GM23338 (cell line): ENCODE measurements at regions not wholly inside any gene's neighbourhood (a gene's known extent, or its start where the extent isn't known, plus 50 kb on each side); places are given as distances from the start of the nearest gene placed in this dataset.

ENCODE experiments used
- ATAC-seq: fragments of 200-7000 bp; cut with Tn5 transposase; 3 replicates; pipeline ENCODE4 v1.9.1; 2020
- DNase-seq: peaks from one replicate; pipeline ENCODE4 v3.0.0-alpha.2; 2015; ENCODE audit warnings: low spot score
- H2AFZ ChIP-seq: fragments of 200-600 bp; sonication (generic); 2 replicates; pipeline ENCODE4 v1.8.0; 2016; ENCODE audit warnings: antibody characterized with exemption, mild to moderate bottlenecking, moderate library complexity
- H3F3A ChIP-seq: fragments of 200-600 bp; sonication (generic); replicated peaks from 2 replicates; pipeline ENCODE4 v1.8.0; 2017; ENCODE audit warnings: antibody characterized with exemption, mixed run types, low read depth
- H3K27ac ChIP-seq: fragments of 200-600 bp; sonication (generic); 2 replicates; pipeline ENCODE4 v1.6.1; 2016; ENCODE audit warnings: low read depth
- H3K27me3 ChIP-seq: fragments of 200-600 bp; sonication (generic); 2 replicates; pipeline ENCODE4 v1.8.0; 2016; ENCODE audit warnings: mild to moderate bottlenecking, mixed run types, moderate library complexity; ENCODE audit not compliant: insufficient read depth
- H3K36me3 ChIP-seq: fragments of 200-600 bp; sonication (generic); 2 replicates; pipeline ENCODE4 v1.8.0; 2016; ENCODE audit warnings: mild to moderate bottlenecking; ENCODE audit not compliant: insufficient read depth
- H3K4me1 ChIP-seq: fragments of 200-600 bp; sonication (generic); 2 replicates; pipeline ENCODE4 v1.8.0; 2016; ENCODE audit warnings: mild to moderate bottlenecking, moderate library complexity; ENCODE audit not compliant: insufficient read depth
- H3K4me2 ChIP-seq: fragments of 200-600 bp; sonication (generic); 2 replicates; pipeline ENCODE4 v1.7.1; 2017; ENCODE audit warnings: mixed run types
- H3K4me3 ChIP-seq: fragments of 200-600 bp; sonication (generic); 2 replicates; pipeline ENCODE4 v1.6.1; 2016; ENCODE audit warnings: mixed run types
- H3K79me2 ChIP-seq: fragments of 200-600 bp; sonication (generic); replicated peaks from 2 replicates; pipeline ENCODE4 v1.8.0; 2017; ENCODE audit warnings: mild to moderate bottlenecking; ENCODE audit not compliant: insufficient read depth
- H3K9me2 ChIP-seq: fragments of 200-600 bp; sonication (generic); 2 replicates; pipeline ENCODE4 v1.8.0; 2017; ENCODE audit not compliant: insufficient read depth
- H4K20me1 ChIP-seq: fragments of 200-600 bp; sonication (generic); replicated peaks from 2 replicates; pipeline ENCODE4 v1.8.0; 2017; ENCODE audit warnings: mild to moderate bottlenecking; ENCODE audit not compliant: insufficient read depth
- H3K27ac Mint-ChIP-seq: 2 replicates; pipeline ENCODE4 v1.8.0; 2020; ENCODE audit warnings: inconsistent platforms, mild to moderate bottlenecking, moderate library complexity, mixed read lengths
- H3K27me3 Mint-ChIP-seq: 3 replicates; pipeline ENCODE4 v1.8.0; 2022; ENCODE audit warnings: low read depth, mild to moderate bottlenecking, moderate library complexity, mixed read lengths, inconsistent platforms; ENCODE audit not compliant: insufficient read depth, poor library complexity
- H3K36me3 Mint-ChIP-seq: 3 replicates; pipeline ENCODE4 v1.8.0; 2021; ENCODE audit warnings: low read depth, mild to moderate bottlenecking, inconsistent platforms, moderate library complexity, mixed read lengths
- H3K4me1 Mint-ChIP-seq: 3 replicates; pipeline ENCODE4 v1.8.0; 2020; ENCODE audit warnings: mild to moderate bottlenecking, inconsistent platforms, mixed read lengths
- H3K4me3 Mint-ChIP-seq: 3 replicates; pipeline ENCODE4 v1.8.0; 2021; ENCODE audit warnings: moderate library complexity, mild to moderate bottlenecking, inconsistent platforms, mixed read lengths
- H3K9me3 Mint-ChIP-seq: 3 replicates; pipeline ENCODE4 v1.8.0; 2020; ENCODE audit warnings: moderate library complexity, mild to moderate bottlenecking, inconsistent platforms, mixed read lengths
- CREB1 ChIP-seq: fragments of 250-450 bp; sonication (Bioruptor Pico); IDR thresholded peaks from 2 replicates; pipeline ENCODE4 v1.5.0; 2020; ENCODE audit warnings: low read depth, mild to moderate bottlenecking, moderate library complexity
- CTCF ChIP-seq, 2 experiments: fragments of 200-600 bp in 1 of 2; sonication (generic) in 1 of 2; conservative IDR thresholded peaks; 2 replicates each; pipeline versions ENCODE4 v1.5.1 to v1.6.1; 2016 to 2017; ENCODE audit warnings: antibody characterized with exemption in 2 of 2, low read depth in 2 of 2, mild to moderate bottlenecking in 2 of 2, moderate library complexity in 1 of 2
- EZH2phosphoT487 ChIP-seq: fragments of 200-600 bp; sonication (generic); IDR thresholded peaks from one replicate; pipeline ENCODE4 v1.8.1; 2018; ENCODE audit warnings: antibody characterized with exemption; ENCODE audit not compliant: unreplicated experiment
- JUNB ChIP-seq: IDR thresholded peaks from one replicate; pipeline ENCODE4 v1.6.1; 2016; ENCODE audit warnings: antibody characterized with exemption; ENCODE audit not compliant: unreplicated experiment
- POLR2AphosphoS5 ChIP-seq: IDR thresholded peaks from 2 replicates; pipeline ENCODE4 v1.6.1; 2016; ENCODE audit warnings: antibody characterized with exemption, low read depth
- REST ChIP-seq: IDR thresholded peaks from one replicate; pipeline ENCODE4 v1.6.1; 2018; ENCODE audit warnings: antibody characterized with exemption; ENCODE audit not compliant: unreplicated experiment
- ZNF331 ChIP-seq: fragments of 250-450 bp; sonication (Bioruptor Pico); IDR thresholded peaks from 2 replicates; pipeline ENCODE4 v1.5.0; 2020; ENCODE audit warnings: low read depth, mild to moderate bottlenecking, moderate library complexity

- TF ChIP-seq CTCF (conservative IDR thresholded peaks at IDR 0.05; ENCODE audit: low read depth in 2 of 2) = peak in 1 of 2 experiments; percentile 51; a peak in 3 of 4 replicates
- no peak for TF ChIP-seq ZNF331 (CRISPR knock-in tag)
- H4K20me1 ChIP-seq = no peaks in the 10 kb centered on the region
- no peaks in the 10 kb centered on the region for H3F3A ChIP-seq
- no peaks in the 10 kb centered on the region for H3K27me3 ChIP-seq
- H3K4me2 ChIP-seq = no peak overlapping the region; the same call in 1 of the 2 replicates
- no peaks in the 10 kb centered on the region for H3K79me2 ChIP-seq
- no peak overlapping the region for H3K27ac ChIP-seq
- peak overlapping the region; percentile 7; the same call in 1 of the 2 replicates for H2AFZ ChIP-seq
- H3K4me3 Mint-ChIP-seq = no peak overlapping the region
- 0 out of 2 replicates have a peak, but pooled peaks cover 5% of the 10 kb centered on the region for H3K9me2 ChIP-seq
- H3K9me3 Mint-ChIP-seq = peaks cover 4% of the 10 kb centered on the region; the same call in 2 of the 3 replicates
- H3K4me1 ChIP-seq = peaks cover 36% of the 10 kb centered on the region
- no peak overlapping the region for H3K4me3 ChIP-seq
- ATAC-seq (no peak), DNase-seq (no peak)
- peaks cover 36% of the 10 kb centered on the region for H3K4me1 Mint-ChIP-seq
- H3K27me3 Mint-ChIP-seq = peaks cover 2% of the 10 kb centered on the region
- H3K36me3 Mint-ChIP-seq = no peaks in the 10 kb centered on the region; the same call in 1 of the 3 replicates
- H3K36me3 ChIP-seq = no peaks in the 10 kb centered on the region
- no peak overlapping the region for H3K27ac Mint-ChIP-seq
These were observed 104.9 kb upstream of the DHX15 start for GRCh38 chr4:24689212-24689611.

GRCh38 chr4:24690436-24690835 is 104.9 kb upstream of the SOD3 start:
- H3K27ac Mint-ChIP-seq = no peak overlapping the region
- no peaks in the 10 kb centered on the region for H3K79me2 ChIP-seq
- H3K4me3 Mint-ChIP-seq = no peak overlapping the region
- no peaks in the 10 kb centered on the region; the same call in 1 of the 3 replicates for H3K36me3 Mint-ChIP-seq
- DNase-seq = no peak
- H3K9me3 Mint-ChIP-seq = peaks cover 4% of the 10 kb centered on the region; the same call in 2 of the 3 replicates
- H2AFZ ChIP-seq = no peak overlapping the region
- no peaks in the 10 kb centered on the region for H3K27me3 ChIP-seq
- no peak overlapping the region for H3K4me3 ChIP-seq
- H3K27me3 Mint-ChIP-seq = peaks cover 4% of the 10 kb centered on the region
- H3K9me2 ChIP-seq = 0 out of 2 replicates have a peak, but pooled peaks cover 5% of the 10 kb centered on the region
- H3K27ac ChIP-seq = no peak overlapping the region
- no peaks in the 10 kb centered on the region for H3K36me3 ChIP-seq
- no peak overlapping the region for H3K4me2 ChIP-seq
- peaks cover 36% of the 10 kb centered on the region for H3K4me1 Mint-ChIP-seq
- no peak for ATAC-seq
- H3F3A ChIP-seq = no peaks in the 10 kb centered on the region
- H4K20me1 ChIP-seq = no peaks in the 10 kb centered on the region
- peaks cover 36% of the 10 kb centered on the region for H3K4me1 ChIP-seq
- TF ChIP-seq CTCF (conservative IDR thresholded peaks at IDR 0.05; ENCODE audit: low read depth in 2 of 2) (no peak), REST (no peak), POLR2AphosphoS5 (no peak), EZH2phosphoT487 (no peak), JUNB (no peak), CREB1 (CRISPR knock-in tag) (no peak)
